GM21360 (cell line): ENCODE measurements at regions not wholly inside any gene's neighbourhood (a gene's known extent, or its start where the extent isn't known, plus 50 kb on each side); places are given as distances from the start of the nearest gene placed in this dataset.
"Not testable (repeated sequence)": the region's sequence is repeated elsewhere in the genome, so short reads cannot be mapped to it uniquely, and the experiment has no call there.

ENCODE experiments used
- ATAC-seq: cut with Tn5 transposase; IDR thresholded peaks from one replicate; pipeline ENCODE4 v1.9.1; 2021; ENCODE audit warnings: mild to moderate bottlenecking, moderate library complexity; ENCODE audit not compliant: unreplicated experiment

- ATAC-seq = no peak
Observed at GRCh38 chr1:199553104-199553503, 474.4 kb upstream of the NR5A2 start.

- ATAC-seq = no peak
Observed at GRCh38 chr1:199561334-199561733, 466.2 kb upstream of the NR5A2 start.

GRCh38 chr1:199573047-199573446 is 454.5 kb upstream of the NR5A2 start:
- ATAC-seq = no peak

DNA sequence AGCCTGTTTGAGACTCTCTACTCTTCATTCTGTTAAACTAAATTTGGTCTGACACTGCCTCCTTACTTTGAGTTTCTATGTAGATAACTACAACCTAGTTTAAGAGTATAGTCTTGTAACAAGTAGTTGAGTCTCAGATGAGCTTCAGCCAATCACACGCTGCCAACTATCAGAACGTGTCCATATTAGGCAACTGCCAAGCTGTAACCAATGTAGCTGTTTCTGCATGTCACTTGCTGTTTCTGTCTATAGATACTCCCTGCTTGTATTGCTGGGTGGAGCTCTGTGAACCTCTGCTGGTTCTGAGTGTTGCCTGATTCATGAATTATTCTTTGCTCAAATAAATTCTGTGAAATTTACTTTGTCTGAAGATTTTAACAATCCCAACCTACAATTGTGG is 452.6 kb upstream of the NR5A2 start:
- ATAC-seq = no peak

DNA sequence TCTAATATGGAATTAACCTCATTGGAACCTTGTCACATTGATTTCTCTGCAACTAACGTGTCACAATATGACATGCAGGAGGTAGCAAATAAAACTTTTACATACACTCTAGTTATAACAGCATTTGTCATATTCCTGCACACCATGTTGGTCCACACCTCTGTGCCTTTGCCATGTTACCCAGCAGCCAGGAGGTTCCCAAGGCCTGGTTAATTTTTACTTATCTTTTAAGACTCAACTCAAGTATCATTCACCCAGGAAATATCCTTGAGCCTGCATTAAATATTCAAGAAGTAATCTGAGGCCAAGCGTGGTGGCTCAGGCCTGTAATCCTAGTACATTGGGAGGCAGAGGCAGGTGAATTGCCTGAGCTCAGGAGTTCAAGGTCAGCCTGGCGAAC is 447.2 kb upstream of the NR5A2 start:
- no peak for ATAC-seq

DNA sequence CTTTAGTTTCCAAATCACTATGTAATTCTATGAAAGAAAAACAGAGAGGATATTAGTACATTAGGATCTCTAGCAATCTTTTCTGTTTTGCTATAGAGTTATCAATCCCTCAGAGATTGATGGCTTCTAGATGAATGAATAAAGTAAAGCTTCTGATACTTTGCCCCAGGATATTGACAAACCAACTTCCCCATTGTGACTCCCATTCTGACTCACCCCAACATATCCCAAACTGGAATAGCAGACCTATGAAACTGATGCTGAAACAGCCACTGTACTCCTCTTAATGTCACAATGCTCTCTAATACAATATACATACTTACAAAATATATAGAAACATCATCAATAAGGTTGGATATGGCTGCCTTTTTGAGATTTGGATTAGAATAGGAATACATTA is 442.1 kb upstream of the NR5A2 start:
- no peak for ATAC-seq

DNA sequence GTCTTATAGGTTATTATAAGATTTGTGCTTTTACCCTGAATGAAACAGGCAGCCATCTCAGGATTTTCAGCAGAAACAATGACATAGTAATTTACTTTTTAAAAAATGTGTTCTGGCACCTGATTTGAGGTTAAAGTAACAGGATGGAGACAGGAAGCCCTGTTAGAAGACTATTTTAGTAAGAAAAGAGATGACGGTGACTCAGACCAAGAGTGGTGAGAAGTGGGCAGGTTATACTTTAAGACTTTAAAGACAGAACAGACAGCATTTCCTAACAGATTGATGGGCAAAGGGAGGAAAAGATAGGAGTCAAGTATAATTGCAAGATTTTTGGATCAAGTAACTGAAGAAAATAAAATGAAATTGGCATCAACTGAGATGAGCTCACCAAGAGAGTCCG is 436.8 kb upstream of the NR5A2 start:
- ATAC-seq = peak; percentile 84

GRCh38 chr1:199591468-199591867 is 436.0 kb upstream of the NR5A2 start:
- no peak for ATAC-seq

DNA sequence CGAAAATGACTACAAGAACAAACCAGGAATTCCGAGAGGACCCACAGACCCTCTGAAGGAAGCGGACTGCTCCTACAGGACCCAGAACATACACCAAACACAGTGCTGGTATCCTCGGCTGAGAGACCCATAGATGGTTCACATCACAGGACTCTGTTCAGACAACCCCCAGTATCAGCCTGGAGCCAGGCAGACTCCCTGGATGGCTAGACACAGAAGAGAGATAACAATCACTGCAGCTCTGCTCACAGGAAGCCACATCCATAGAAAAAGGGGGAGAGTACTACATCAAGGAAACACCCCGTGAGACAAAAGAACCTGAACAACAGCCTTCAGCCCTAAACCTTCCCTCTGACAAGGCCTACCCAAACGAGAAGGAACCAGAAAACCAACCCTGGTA is 434.0 kb upstream of the NR5A2 start:
- ATAC-seq = no peak

DNA sequence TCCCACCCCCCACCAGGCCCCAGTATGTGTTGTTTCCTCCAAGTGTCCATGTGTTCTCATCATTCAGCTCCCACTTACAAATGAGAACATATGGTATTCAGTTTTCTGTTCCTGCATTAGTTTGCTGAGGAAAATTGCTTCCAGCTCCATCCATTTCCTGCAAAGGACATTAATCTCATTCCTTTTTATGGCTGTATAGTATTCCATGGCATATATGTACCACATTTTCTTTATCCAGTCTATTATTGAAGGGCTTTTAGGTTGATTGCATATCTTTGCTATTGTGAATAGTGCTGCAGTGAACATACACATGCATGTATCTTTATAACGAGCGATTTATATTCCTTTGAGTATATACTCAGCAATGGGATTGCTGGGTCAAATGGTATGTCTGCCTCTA is 431.1 kb upstream of the NR5A2 start:
- not testable (repeated sequence) for ATAC-seq

DNA sequence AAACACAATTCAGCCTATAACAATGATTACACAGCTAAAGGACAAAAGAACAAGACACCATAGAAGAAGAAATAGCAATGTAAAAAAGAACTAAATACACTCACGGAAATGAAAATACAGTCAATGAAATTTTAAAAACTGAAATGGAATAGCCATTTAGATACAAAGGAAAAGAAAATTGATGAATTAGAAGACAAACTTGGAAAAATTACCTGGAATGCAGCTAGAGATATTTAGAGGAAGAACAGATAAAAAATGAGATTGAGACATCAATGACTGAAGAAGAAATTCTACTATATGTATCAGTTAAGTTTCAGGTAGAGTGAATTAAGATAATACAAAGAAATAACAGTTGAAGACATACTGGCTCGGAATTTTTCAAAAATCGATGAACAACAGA is 430.4 kb upstream of the NR5A2 start:
- no peak for ATAC-seq

- no peak for ATAC-seq
Observed at GRCh38 chr1:199608414-199608813, 419.1 kb upstream of the NR5A2 start.

- no peak for ATAC-seq
Observed at GRCh38 chr1:199612976-199613774, 414.3 kb upstream of the NR5A2 start.

- no peak for ATAC-seq
Observed at GRCh38 chr1:199616947-199617346, 410.6 kb upstream of the NR5A2 start.

DNA sequence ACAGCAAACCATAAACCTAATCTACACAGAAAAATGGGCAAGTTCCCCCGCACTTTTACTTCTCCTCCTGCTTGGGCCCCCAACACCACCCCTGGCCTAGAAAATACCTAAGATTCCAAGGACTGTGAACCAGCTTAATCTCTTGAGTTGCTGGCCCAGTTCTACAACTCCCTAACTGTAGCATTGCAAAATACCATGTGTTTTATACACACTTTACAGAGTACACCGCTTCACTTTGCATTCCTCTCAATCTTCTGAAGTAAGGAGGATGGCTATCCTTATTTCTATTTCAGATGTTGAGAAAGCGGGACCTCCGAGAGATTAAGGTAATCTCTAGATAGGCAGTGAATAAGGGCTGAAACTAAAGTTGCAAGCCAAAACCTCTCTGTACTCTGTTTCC is 408.3 kb upstream of the NR5A2 start:
- no peak for ATAC-seq

GRCh38 chr1:199626228-199626627 is 401.3 kb upstream of the NR5A2 start:
- ATAC-seq = not testable (repeated sequence)

GRCh38 chr1:199629624-199630023 is 397.9 kb upstream of the NR5A2 start:
- no peak for ATAC-seq

GRCh38 chr1:199639453-199639852 is 388.1 kb upstream of the NR5A2 start:
- ATAC-seq = no peak

DNA sequence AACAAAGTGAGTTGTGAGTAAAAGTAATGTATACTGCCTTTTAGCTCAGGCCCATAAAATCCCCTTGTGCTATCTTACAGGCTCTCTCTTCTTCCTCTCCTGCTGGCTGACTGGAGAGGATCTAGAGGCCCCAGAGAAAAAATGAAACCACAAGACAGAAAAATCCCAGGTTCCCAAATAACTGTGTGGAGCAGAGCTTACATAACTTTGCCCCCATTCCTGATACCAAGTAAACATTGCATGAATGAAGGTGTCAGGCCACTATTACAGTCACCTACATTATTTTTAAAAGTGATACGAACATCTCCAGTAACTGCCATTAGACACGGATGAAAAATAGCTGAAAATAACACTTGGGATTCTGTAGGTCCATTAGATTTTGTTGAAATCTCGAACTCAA is 386.0 kb upstream of the NR5A2 start:
- no peak for ATAC-seq

DNA sequence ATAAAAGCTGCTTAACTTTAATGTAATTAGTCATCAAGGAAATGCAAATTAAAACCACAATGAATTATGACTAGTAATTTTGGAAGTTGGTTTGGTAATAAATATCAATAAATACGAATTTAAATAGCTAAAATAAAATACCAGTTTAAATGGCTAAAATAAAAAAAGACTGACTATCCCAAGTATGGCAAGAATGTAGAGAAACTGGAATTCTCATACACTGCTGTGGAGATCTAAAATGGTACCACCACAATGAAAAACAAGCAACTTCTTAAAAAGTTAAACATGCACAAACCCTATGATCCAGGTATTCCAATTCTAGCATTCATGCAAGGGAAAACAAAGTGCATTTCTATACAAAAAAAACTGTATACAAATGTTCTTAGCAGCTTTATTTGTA is 382.6 kb upstream of the NR5A2 start:
- no peak for ATAC-seq

DNA sequence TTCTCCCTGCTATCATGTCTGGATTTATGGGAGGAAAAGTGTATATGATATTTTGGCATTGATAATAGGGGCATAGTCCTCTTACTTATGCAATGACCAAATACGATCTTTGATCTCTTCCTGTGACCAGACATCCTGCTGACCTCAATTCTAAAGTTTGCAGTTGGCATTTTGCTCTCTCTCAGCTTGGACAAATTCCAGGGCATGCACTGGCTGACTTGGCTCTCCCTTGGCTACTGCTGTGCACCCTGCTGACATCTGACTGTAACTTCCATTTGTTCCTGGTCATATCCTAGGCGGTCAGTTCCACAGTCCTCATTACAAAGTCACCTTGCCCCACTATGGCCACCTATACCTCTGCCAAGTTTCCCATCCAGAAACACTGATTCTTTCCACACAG is 380.7 kb upstream of the NR5A2 start:
- ATAC-seq = no peak

DNA sequence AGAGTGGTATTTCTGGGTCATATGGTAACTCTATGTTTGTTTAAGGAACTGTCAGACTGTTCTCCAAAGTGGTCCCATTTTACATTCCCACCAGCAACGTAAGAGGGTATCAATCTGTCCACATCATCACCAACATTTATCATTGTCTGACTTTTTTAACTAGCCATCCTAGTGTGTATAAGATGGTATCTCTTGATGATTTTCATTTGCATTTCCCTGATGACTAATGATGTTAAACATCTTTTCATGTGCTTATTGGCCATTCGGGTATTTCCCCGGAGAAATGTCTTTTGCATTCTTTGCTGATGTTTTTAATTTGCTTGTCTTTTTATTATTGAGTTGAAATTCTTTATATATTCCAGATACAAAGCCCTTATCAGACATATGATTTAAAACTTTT is 370.1 kb upstream of the NR5A2 start:
- ATAC-seq = no peak

GRCh38 chr1:199660071-199660470 is 367.4 kb upstream of the NR5A2 start:
- no peak for ATAC-seq
